KMS-11 (cell line): ENCODE measurements at regions not wholly inside any gene's neighbourhood (a gene's known extent, or its start where the extent isn't known, plus 50 kb on each side); places are given as distances from the start of the nearest gene placed in this dataset.

Source experiments
- H2AFZ ChIP-seq: fragments of 200-600 bp; sonication (generic); 2 replicates; pipeline ENCODE4 v1.6.1; 2016; ENCODE audit warnings: antibody characterized with exemption, mixed run types, low read depth
- H3K27ac ChIP-seq: fragments of 200-600 bp; sonication (generic); 2 replicates; pipeline ENCODE4 v1.6.1; 2016; ENCODE audit warnings: mild to moderate bottlenecking, mixed run types
- H3K27me3 ChIP-seq: fragments of 200-600 bp; sonication (generic); 2 replicates; pipeline ENCODE4 v1.6.1; 2017; ENCODE audit warnings: mild to moderate bottlenecking, low read depth, mixed run types, moderate library complexity; ENCODE audit not compliant: insufficient read depth
- H3K36me3 ChIP-seq: fragments of 200-600 bp; sonication (generic); 2 replicates; pipeline ENCODE4 v1.6.1; 2017; ENCODE audit warnings: mild to moderate bottlenecking, mixed run types; ENCODE audit not compliant: insufficient read depth
- H3K4me1 ChIP-seq: fragments of 200-600 bp; sonication (generic); 2 replicates; pipeline ENCODE4 v1.6.1; 2016; ENCODE audit warnings: mild to moderate bottlenecking, low read depth, mixed run types; ENCODE audit not compliant: poor library complexity, severe bottlenecking
- H3K4me2 ChIP-seq: fragments of 200-600 bp; sonication (generic); 2 replicates; pipeline ENCODE4 v1.7.0; 2016; ENCODE audit warnings: mild to moderate bottlenecking, mixed run types
- H3K4me3 ChIP-seq: fragments of 200-600 bp; sonication (generic); IDR thresholded peaks from 2 replicates; pipeline ENCODE4 v1.6.1; 2017; ENCODE audit warnings: low read depth, low read length, mixed read lengths; ENCODE audit not compliant: insufficient read depth
- H3K79me2 ChIP-seq: fragments of 200-600 bp; sonication (generic); 2 replicates; pipeline ENCODE4 v1.6.1; 2016; ENCODE audit warnings: low read depth, mixed run types; ENCODE audit not compliant: insufficient read depth
- H3K9ac ChIP-seq: fragments of 200-600 bp; sonication (generic); 2 replicates; pipeline ENCODE4 v1.6.1; 2016; ENCODE audit warnings: mild to moderate bottlenecking, mixed run types
- H4K20me1 ChIP-seq: fragments of 200-600 bp; sonication (generic); 2 replicates; pipeline ENCODE4 v1.6.1; 2016; ENCODE audit warnings: mild to moderate bottlenecking, mixed run types; ENCODE audit not compliant: insufficient read depth
- CTCF ChIP-seq: fragments of 200-600 bp; sonication (generic); conservative IDR thresholded peaks from 2 replicates; pipeline ENCODE4 v1.6.1; 2017; ENCODE audit warnings: low read depth, mild to moderate bottlenecking, antibody characterized with exemption, low read length, moderate library complexity, mixed read lengths

GRCh38 chr7:51980812-51981211, 664.2 kb upstream of the COBL start:
- Histone ChIP-seq H3K4me3 (no peak overlapping the region), H3K36me3 (no peaks in the 10 kb centered on the region), H3K9ac (no peak overlapping the region), H3K27me3 (no peaks in the 10 kb centered on the region), H4K20me1 (no peaks in the 10 kb centered on the region), H3K79me2 (no peaks in the 10 kb centered on the region), H3K4me1 (no peaks in the 10 kb centered on the region), H2AFZ (no peak overlapping the region), H3K27ac (no peak overlapping the region), H3K4me2 (no peak overlapping the region)
- no peak for TF ChIP-seq CTCF

GRCh38 chr7:51980313-51980712, 663.7 kb upstream of the COBL start:
- Histone ChIP-seq H2AFZ (no peak overlapping the region), H3K4me3 (no peak overlapping the region), H3K79me2 (no peaks in the 10 kb centered on the region), H4K20me1 (no peaks in the 10 kb centered on the region), H3K4me2 (no peak overlapping the region), H3K27ac (no peak overlapping the region), H3K4me1 (no peaks in the 10 kb centered on the region), H3K27me3 (no peaks in the 10 kb centered on the region), H3K36me3 (no peaks in the 10 kb centered on the region), H3K9ac (no peak overlapping the region)
- TF ChIP-seq CTCF, result no peak

GRCh38 chr7:51977913-51978312, 661.3 kb upstream of the COBL start:
- Histone ChIP-seq H3K4me1 (no peaks in the 10 kb centered on the region), H3K4me2 (no peak overlapping the region), H3K27me3 (no peaks in the 10 kb centered on the region), H2AFZ (no peak overlapping the region), H3K36me3 (no peaks in the 10 kb centered on the region), H3K4me3 (no peak overlapping the region), H3K79me2 (no peaks in the 10 kb centered on the region), H3K27ac (no peak overlapping the region), H4K20me1 (no peaks in the 10 kb centered on the region), H3K9ac (no peak overlapping the region)
- no peak for TF ChIP-seq CTCF

- H3K27ac ChIP-seq, result no peak overlapping the region
- H2AFZ ChIP-seq, result no peak overlapping the region
- H3K9ac ChIP-seq, result no peak overlapping the region
- H3K4me2 ChIP-seq, result no peak overlapping the region
- no peaks in the 10 kb centered on the region for H3K79me2 ChIP-seq
- no peaks in the 10 kb centered on the region for H3K36me3 ChIP-seq
- no peak overlapping the region for H3K4me3 ChIP-seq
- H4K20me1 ChIP-seq, result no peaks in the 10 kb centered on the region
- no peak for TF ChIP-seq CTCF
- no peaks in the 10 kb centered on the region for H3K4me1 ChIP-seq
- H3K27me3 ChIP-seq, result no peaks in the 10 kb centered on the region
These were observed 657.3 kb upstream of the COBL start for GRCh38 chr7:51973939-51974338.

- Histone ChIP-seq H3K4me1 (no peaks in the 10 kb centered on the region), H3K27ac (no peak overlapping the region), H3K36me3 (no peaks in the 10 kb centered on the region), H2AFZ (no peak overlapping the region), H3K79me2 (no peaks in the 10 kb centered on the region), H3K27me3 (no peaks in the 10 kb centered on the region), H3K4me3 (no peak overlapping the region), H3K9ac (no peak overlapping the region), H3K4me2 (no peak overlapping the region), H4K20me1 (no peaks in the 10 kb centered on the region)
- TF ChIP-seq CTCF, result no peak
These were observed 656.5 kb upstream of the COBL start for GRCh38 chr7:51973071-51973470.
